Left ventricle myocardium inferior (tissue), 1 donor: ENCODE measurements at regions not wholly inside any gene's neighbourhood (a gene's known extent, or its start where the extent isn't known, plus 50 kb on each side); places are given as distances from the start of the nearest gene placed in this dataset.
A peak's percentile ranks its signal among the peaks of the same experiment; 100 is the strongest.

Experiments
- DNase-seq: peaks from one replicate; pipeline ENCODE4 v3.0.0-alpha.2; 2020
- H3K27ac ChIP-seq: fragments of 200-600 bp; replicated peaks from 2 replicates; pipeline ENCODE4 v1.8.0; 2021
- H3K27me3 ChIP-seq: fragments of 200-600 bp; 2 replicates; pipeline ENCODE4 v1.8.0; 2021; ENCODE audit warnings: low read depth
- H3K36me3 ChIP-seq: fragments of 200-600 bp; 2 replicates; pipeline ENCODE4 v1.8.0; 2021
- H3K4me1 ChIP-seq: fragments of 200-600 bp; 2 replicates; pipeline ENCODE4 v1.8.0; 2021
- H3K4me3 ChIP-seq: fragments of 200-600 bp; 2 replicates; pipeline ENCODE4 v1.8.0; 2021; ENCODE audit warnings: mild to moderate bottlenecking, moderate library complexity
- H3K9me3 ChIP-seq: fragments of 200-600 bp; replicated peaks from 2 replicates; pipeline ENCODE4 v1.8.0; 2021
- CTCF ChIP-seq: fragments of 200-600 bp; IDR thresholded peaks from 2 replicates; pipeline ENCODE4 v1.8.0; 2021; ENCODE audit warnings: antibody characterized with exemption, mild to moderate bottlenecking, borderline replicate concordance
- intact Hi-C: fragments of 100-400 bp; cut with micrococcal nuclease; formaldehyde crosslinking; loops from one replicate; pipeline ENCODE4 v1.11.0; 2022
- donor health status: DM: no; HTN: yes; CAD: no; lungs with severe emphysema.

- Histone ChIP-seq H3K4me1 (peaks cover 9% of the 10 kb centered on the region), H3K36me3 (no peaks in the 10 kb centered on the region), H3K4me3 (no peak overlapping the region), H3K27me3 (peaks cover 45% of the 10 kb centered on the region), H3K9me3 (no peaks in the 10 kb centered on the region), H3K27ac (no peak overlapping the region)
- intact Hi-C loops, result no loop called here
- DNase-seq, result no peak
- no peak for TF ChIP-seq CTCF
Measured at GRCh38 chr22:35138521-35138920, 72.6 kb downstream of the ISX start.

- intact Hi-C loops, result no loop called here
- no peaks in the 10 kb centered on the region for H3K9me3 ChIP-seq
- no peaks in the 10 kb centered on the region for H3K36me3 ChIP-seq
- TF ChIP-seq CTCF, result no peak
- no peaks in the 10 kb centered on the region for H3K4me1 ChIP-seq
- no peak for DNase-seq
- no peak overlapping the region for H3K4me3 ChIP-seq
- peaks cover 47% of the 10 kb centered on the region for H3K27me3 ChIP-seq
- no peak overlapping the region for H3K27ac ChIP-seq
Measured at GRCh38 chr22:35140879-35141745, 75.2 kb downstream of the ISX start.

- Histone ChIP-seq H3K4me1 (peaks cover 6% of the 10 kb centered on the region), H3K9me3 (no peaks in the 10 kb centered on the region), H3K4me3 (no peak overlapping the region), H3K27ac (no peak overlapping the region), H3K27me3 (peaks cover 65% of the 10 kb centered on the region), H3K36me3 (no peaks in the 10 kb centered on the region)
- no peak for DNase-seq
- no peak for TF ChIP-seq CTCF
- intact Hi-C loops, result no loop called here
Measured at GRCh38 chr22:35148381-35148780, 82.4 kb downstream of the ISX start.

GRCh38 chr22:35148866-35149548, 83.0 kb downstream of the ISX start:
- no peak for DNase-seq
- H3K9me3 ChIP-seq, result no peaks in the 10 kb centered on the region
- TF ChIP-seq CTCF, result no peak
- H3K27me3 ChIP-seq, result peaks cover 65% of the 10 kb centered on the region
- peaks cover 6% of the 10 kb centered on the region for H3K4me1 ChIP-seq
- no peaks in the 10 kb centered on the region for H3K36me3 ChIP-seq
- H3K4me3 ChIP-seq, result no peak overlapping the region
- intact Hi-C loops, result no loop called here
- H3K27ac ChIP-seq, result no peak overlapping the region

GRCh38 chr22:35150183-35151107, 84.5 kb downstream of the ISX start:
- peaks cover 6% of the 10 kb centered on the region for H3K4me1 ChIP-seq
- intact Hi-C loops, result no loop called here
- no peak overlapping the region for H3K27ac ChIP-seq
- peak; percentile 81 for TF ChIP-seq CTCF
- H3K9me3 ChIP-seq, result no peaks in the 10 kb centered on the region
- peaks cover 68% of the 10 kb centered on the region for H3K27me3 ChIP-seq
- H3K36me3 ChIP-seq, result no peaks in the 10 kb centered on the region
- DNase-seq, result peak; percentile 52
- no peak overlapping the region for H3K4me3 ChIP-seq
